GM12878 (cell line): ENCODE measurements at regions not wholly inside any gene's neighbourhood (a gene's known extent, or its start where the extent isn't known, plus 50 kb on each side); places are given as distances from the start of the nearest gene placed in this dataset.

Experiments used
- ATAC-seq: fragments of 200-7000 bp; cut with Tn5 transposase; 3 replicates; pipeline ENCODE4 v1.9.1; 2020; ENCODE audit warnings: mild to moderate bottlenecking, moderate library complexity
- BruUV-seq: library from RNA; stranded (reverse); fragments of 400-500 nt; replicated peaks from 2 replicates; lab custom pipeline; 2021; lab: Mats Ljungman, UMichigan
- CTCF ChIA-PET: fragments of 300-600 bp; sonication (Branson Sonifier 250); formaldehyde crosslinking; extraction: SDS; loops from one replicate; lab custom pipeline; 2021; ENCODE audit warnings: inconsistent platforms; lab: Yijun Ruan, JAX
- POLR2A ChIA-PET: fragments of 350-600 bp; formaldehyde crosslinking; extraction: SDS; loops from one replicate; lab custom pipeline; 2021; ENCODE audit warnings: inconsistent platforms; lab: Charles Lee
- RAD21 ChIA-PET: fragments of 300-600 bp; sonication (Branson Sonifier 250); formaldehyde crosslinking; loops from one replicate; lab custom pipeline; 2023; ENCODE audit warnings: antibody characterized with exemption; ENCODE audit not compliant: unreplicated experiment; lab: Charles Lee
- SMC1A ChIA-PET: fragments of 300-600 bp; sonication (Branson Sonifier 250); formaldehyde crosslinking; loops from one replicate; lab custom pipeline; 2023; ENCODE audit not compliant: unreplicated experiment, uncharacterized antibody; lab: Charles Lee
- DNase-seq: peaks from one replicate; pipeline ENCODE4 v3.0.0-alpha.2; 2011; ENCODE audit warnings: low read depth, low spot score
- FAIRE-seq: peaks from 3 replicates; lab custom pipeline; 2011; peaks lifted over from hg19 to GRCh38; lab: Jason Lieb, UNC
- H2AFZ ChIP-seq: 2 replicates; pipeline ENCODE4 v1.6.0; 2011; ENCODE audit warnings: low read depth, low read length, control low read depth; ENCODE audit not compliant: control insufficient read depth
- H3K27ac ChIP-seq: 2 replicates; pipeline ENCODE4 v1.5.1; 2011; ENCODE audit warnings: control low read depth; ENCODE audit not compliant: control insufficient read depth, insufficient read depth
- H3K27me3 ChIP-seq, 2 experiments: replicated peaks in 1 of 2; 2 replicates each; pipeline versions ENCODE4 v1.6.0 to v1.6.1; 2011; ENCODE audit warnings: low read length in 1 of 2; ENCODE audit not compliant: control insufficient read depth in 2 of 2, insufficient read depth in 2 of 2
- H3K36me3 ChIP-seq, 2 experiments: 2 replicates each; pipeline ENCODE4 v1.5.1; 2011; ENCODE audit warnings: low read length in 1 of 2; ENCODE audit not compliant: control insufficient read depth in 2 of 2, insufficient read depth in 2 of 2
- H3K4me1 ChIP-seq: 2 replicates; pipeline ENCODE4 v1.6.1; 2011; ENCODE audit warnings: mild to moderate bottlenecking, low read length, moderate library complexity, mixed read lengths; ENCODE audit not compliant: control insufficient read depth, insufficient read depth
- H3K4me2 ChIP-seq: 2 replicates; pipeline ENCODE4 v1.6.0; 2011; ENCODE audit warnings: control low read depth; ENCODE audit not compliant: control insufficient read depth, insufficient read depth
- H3K4me3 ChIP-seq: fragments of 200-600 bp; sonication (generic); 2 replicates; pipeline ENCODE4 v1.5.1; 2016
- H3K79me2 ChIP-seq: 2 replicates; pipeline ENCODE4 v1.6.0; 2011; ENCODE audit warnings: low read length; ENCODE audit not compliant: control insufficient read depth, insufficient read depth
- H3K9ac ChIP-seq: 2 replicates; pipeline ENCODE4 v1.8.0; 2011; ENCODE audit warnings: low read length, control low read depth, mixed read lengths; ENCODE audit not compliant: control insufficient read depth, insufficient read depth
- H3K9me3 ChIP-seq: replicated peaks from 3 replicates; pipeline ENCODE4 v1.5.1; 2011; ENCODE audit warnings: mild to moderate bottlenecking, low read length; ENCODE audit not compliant: control insufficient read depth, insufficient read depth
- H4K20me1 ChIP-seq: 2 replicates; pipeline ENCODE4 v1.6.0; 2011; ENCODE audit not compliant: control insufficient read depth, insufficient read depth
- FOS ChIP-seq: IDR thresholded peaks from 3 replicates; pipeline ENCODE4 v1.6.1; 2011; ENCODE audit warnings: borderline replicate concordance; ENCODE audit not compliant: insufficient read length; ENCODE audit errors: extremely low read depth
- HCFC1 ChIP-seq: fragments of 150-350 bp; IDR thresholded peaks from 2 replicates; pipeline ENCODE4 v1.6.1; 2014; ENCODE audit warnings: low read length
- IKZF1 ChIP-seq: fragments of 450-650 bp; conservative IDR thresholded peaks from 2 replicates; pipeline ENCODE4 v1.6.1; 2017; ENCODE audit warnings: antibody characterized with exemption, mild to moderate bottlenecking
- RAD51 ChIP-seq: fragments of 450-650 bp; IDR thresholded peaks from 2 replicates; pipeline ENCODE4 v1.6.1; 2016; ENCODE audit warnings: moderate library complexity, mild to moderate bottlenecking, inconsistent platforms
- RBBP5 ChIP-seq: fragments of 200-600 bp; sonication (generic); conservative IDR thresholded peaks from 2 replicates; pipeline ENCODE4 v1.6.1; 2016
- SPI1 ChIP-seq: IDR thresholded peaks from 2 replicates; pipeline ENCODE4 v1.6.1; 2011; ENCODE audit warnings: low read depth, mild to moderate bottlenecking, low read length, moderate library complexity, borderline replicate concordance; ENCODE audit not compliant: insufficient read depth
- ZNF207 ChIP-seq: fragments of 450-650 bp; IDR thresholded peaks from 2 replicates; pipeline ENCODE4 v1.6.1; 2014; ENCODE audit warnings: antibody characterized with exemption, mild to moderate bottlenecking, borderline replicate concordance
- WGBS: methylation state at CpG from one replicate; pipeline ENCODE4 v1.1.6; 2016; ENCODE audit warnings: low lambda C conversion rate; ENCODE audit not compliant: insufficient replicate concordance, insufficient coverage; ENCODE audit errors: missing lambda C conversion rate; 5-methylcytosine and 5-hydroxymethylcytosine counted together
- in situ Hi-C: fragments of 300-500 bp; cut with MboI; formaldehyde crosslinking; loops from 9 replicates; pipeline ENCODE4 v1.14.3; 2018; ENCODE audit warnings: mixed read lengths
- intact Hi-C: fragments of 100-400 bp; cut with micrococcal nuclease; formaldehyde crosslinking; loops from one replicate; pipeline ENCODE4 v1.14.2; 2022; ENCODE audit not compliant: unreplicated experiment
- TF ChIP-seq, protein P1 (sequence below): fragments of 450-650 bp; IDR thresholded peaks from 2 replicates; pipeline ENCODE4 v1.6.1; 2016; ENCODE audit warnings: mild to moderate bottlenecking
- TF ChIP-seq, protein P2 (sequence below): fragments of 450-650 bp; IDR thresholded peaks from 2 replicates; pipeline ENCODE4 v1.6.1; 2017; ENCODE audit warnings: antibody characterized with exemption, mild to moderate bottlenecking, moderate library complexity
- TF ChIP-seq, protein P3 (sequence below), 3 experiments: IDR thresholded peaks in 2 of 3; conservative IDR thresholded peaks in 1 of 3; 2 replicates each; pipeline ENCODE4 v1.5.1; 2011; ENCODE audit warnings: low read depth in 3 of 3, low read length in 3 of 3, mild to moderate bottlenecking in 3 of 3, control low read depth in 2 of 3, moderate library complexity in 2 of 3, inconsistent platforms in 1 of 3, mixed read lengths in 1 of 3; ENCODE audit not compliant: control insufficient read depth in 2 of 3, insufficient read depth in 1 of 3; ENCODE audit errors: extremely low read depth in 1 of 3

DNA sequence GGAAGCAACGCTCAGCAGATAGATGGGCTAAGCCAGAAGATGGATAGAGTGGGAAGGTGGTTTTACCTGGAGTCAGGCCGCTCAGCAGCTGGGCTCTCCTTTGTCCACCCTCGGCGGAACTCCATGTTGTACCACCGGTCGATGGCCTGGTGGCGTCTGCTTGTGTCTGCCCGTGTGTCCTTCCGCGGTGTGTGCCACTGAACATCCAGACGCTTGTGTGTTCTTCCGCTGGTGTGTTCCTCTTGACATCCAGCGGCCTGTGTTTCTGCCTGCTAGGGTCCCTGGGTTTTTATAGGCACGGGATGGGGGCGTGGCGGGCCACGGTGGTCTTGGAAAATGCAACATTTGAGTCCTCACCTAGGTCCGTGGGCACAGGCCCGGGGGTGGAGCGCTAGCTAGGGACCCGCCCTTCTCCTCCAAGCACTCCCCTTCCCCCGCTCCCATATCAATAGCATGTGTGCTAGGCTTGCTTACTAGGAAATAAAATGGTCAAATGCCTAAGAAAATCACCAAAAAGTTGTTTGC lies 1431.7 kb upstream of the ACVR2A start:
- no peak overlapping the region for H3K27ac ChIP-seq
- no peaks in the 10 kb centered on the region for H4K20me1 ChIP-seq
- in situ Hi-C loops = no loop called here
- no peak for DNase-seq
- ChIA-PET SMC1A (interaction anchor here (2.0 kb wide), 1 partner anchor 10 kb away, joined by 4 read pairs; no protein-coding TSS in a partner anchor), CTCF (interaction anchor here (0.7 kb wide), 1 partner anchor 27 kb away, joined by 3 read pairs; no protein-coding TSS in a partner anchor), POLR2A (interaction anchor here (1.1 kb wide), 1 partner anchor 77 kb away, joined by 3 read pairs; no protein-coding TSS in a partner anchor)
- no peak overlapping the region for H3K4me2 ChIP-seq
- no peaks in the 10 kb centered on the region for H3K27me3 ChIP-seq
- WGBS = 54% methylated on average over 22 of the region's 22 CpGs
- H3K36me3 ChIP-seq = no peaks in the 10 kb centered on the region
- H3K79me2 ChIP-seq = no peaks in the 10 kb centered on the region
- no peaks in the 10 kb centered on the region for H3K4me1 ChIP-seq
- no TSS peak for BruUV-seq
- TF ChIP-seq, protein P1, sequence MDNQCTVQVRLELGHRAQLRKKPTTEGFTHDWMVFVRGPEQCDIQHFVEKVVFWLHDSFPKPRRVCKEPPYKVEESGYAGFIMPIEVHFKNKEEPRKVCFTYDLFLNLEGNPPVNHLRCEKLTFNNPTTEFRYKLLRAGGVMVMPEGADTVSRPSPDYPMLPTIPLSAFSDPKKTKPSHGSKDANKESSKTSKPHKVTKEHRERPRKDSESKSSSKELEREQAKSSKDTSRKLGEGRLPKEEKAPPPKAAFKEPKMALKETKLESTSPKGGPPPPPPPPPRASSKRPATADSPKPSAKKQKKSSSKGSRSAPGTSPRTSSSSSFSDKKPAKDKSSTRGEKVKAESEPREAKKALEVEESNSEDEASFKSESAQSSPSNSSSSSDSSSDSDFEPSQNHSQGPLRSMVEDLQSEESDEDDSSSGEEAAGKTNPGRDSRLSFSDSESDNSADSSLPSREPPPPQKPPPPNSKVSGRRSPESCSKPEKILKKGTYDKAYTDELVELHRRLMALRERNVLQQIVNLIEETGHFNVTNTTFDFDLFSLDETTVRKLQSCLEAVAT = no peak
- no peak for TF ChIP-seq HCFC1
- TF ChIP-seq, all 136 proteins: peak for 0
- H3K4me3 ChIP-seq = no peak overlapping the region
- ATAC-seq (no peak), FAIRE-seq (no peak)
- RAD21 ChIA-PET = no interaction called here
- no peak overlapping the region for H2AFZ ChIP-seq
- H3K9me3 ChIP-seq = no peaks in the 10 kb centered on the region
- intact Hi-C loops = no loop called here
- H3K9ac ChIP-seq = no peak overlapping the region

DNA sequence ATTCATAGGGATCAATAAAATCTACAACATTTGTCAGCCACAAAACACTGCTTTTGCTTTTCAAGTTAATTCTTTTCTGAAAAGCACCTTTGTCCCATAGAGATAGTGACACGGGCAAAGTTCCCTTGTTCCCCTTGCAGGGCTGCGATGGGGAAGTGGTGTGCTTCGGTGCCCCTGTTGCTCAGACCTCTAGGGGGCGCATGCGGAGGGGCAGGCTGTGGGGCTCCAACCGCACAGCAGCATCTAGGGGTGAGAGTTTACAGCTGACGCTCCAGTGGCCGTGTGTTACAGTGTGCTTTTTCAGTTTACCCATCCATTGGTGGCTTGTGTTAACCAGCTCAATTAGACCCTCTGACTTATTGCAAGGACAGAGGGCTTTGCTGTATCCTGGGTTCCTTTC lies 1432.2 kb upstream of the ACVR2A start:
- no TSS peak for BruUV-seq
- CTCF ChIA-PET = interaction anchor here (0.7 kb wide), 1 partner anchor 26 kb away, joined by 3 read pairs; no protein-coding TSS in a partner anchor
- SMC1A ChIA-PET = no interaction called here
- ATAC-seq (peak; percentile 89), DNase-seq (no peak), FAIRE-seq (no peak)
- H3K4me1 ChIP-seq = no peaks in the 10 kb centered on the region
- in situ Hi-C loops (no loop called here), intact Hi-C loops (no loop called here)
- no peak overlapping the region for H3K9ac ChIP-seq
- no peaks in the 10 kb centered on the region for H4K20me1 ChIP-seq
- H3K4me3 ChIP-seq = no peak overlapping the region
- no peak overlapping the region for H3K27ac ChIP-seq
- no peaks in the 10 kb centered on the region for H3K36me3 ChIP-seq
- no peak overlapping the region for H2AFZ ChIP-seq
- no peaks in the 10 kb centered on the region for H3K79me2 ChIP-seq
- H3K4me2 ChIP-seq = no peak overlapping the region
- no peaks in the 10 kb centered on the region for H3K27me3 ChIP-seq
- RAD21 ChIA-PET = no interaction called here
- no peaks in the 10 kb centered on the region for H3K9me3 ChIP-seq
- POLR2A ChIA-PET = no interaction called here
- 62% methylated on average over 8 of the region's 8 CpGs for WGBS
- TF ChIP-seq RAD51 (no peak), RBBP5 (no peak), SPI1 (peak; percentile 9; the same call in 1 of the 2 replicates), ZNF207 (no peak), FOS (no peak), IKZF1 (no peak)
- TF ChIP-seq, protein P2, sequence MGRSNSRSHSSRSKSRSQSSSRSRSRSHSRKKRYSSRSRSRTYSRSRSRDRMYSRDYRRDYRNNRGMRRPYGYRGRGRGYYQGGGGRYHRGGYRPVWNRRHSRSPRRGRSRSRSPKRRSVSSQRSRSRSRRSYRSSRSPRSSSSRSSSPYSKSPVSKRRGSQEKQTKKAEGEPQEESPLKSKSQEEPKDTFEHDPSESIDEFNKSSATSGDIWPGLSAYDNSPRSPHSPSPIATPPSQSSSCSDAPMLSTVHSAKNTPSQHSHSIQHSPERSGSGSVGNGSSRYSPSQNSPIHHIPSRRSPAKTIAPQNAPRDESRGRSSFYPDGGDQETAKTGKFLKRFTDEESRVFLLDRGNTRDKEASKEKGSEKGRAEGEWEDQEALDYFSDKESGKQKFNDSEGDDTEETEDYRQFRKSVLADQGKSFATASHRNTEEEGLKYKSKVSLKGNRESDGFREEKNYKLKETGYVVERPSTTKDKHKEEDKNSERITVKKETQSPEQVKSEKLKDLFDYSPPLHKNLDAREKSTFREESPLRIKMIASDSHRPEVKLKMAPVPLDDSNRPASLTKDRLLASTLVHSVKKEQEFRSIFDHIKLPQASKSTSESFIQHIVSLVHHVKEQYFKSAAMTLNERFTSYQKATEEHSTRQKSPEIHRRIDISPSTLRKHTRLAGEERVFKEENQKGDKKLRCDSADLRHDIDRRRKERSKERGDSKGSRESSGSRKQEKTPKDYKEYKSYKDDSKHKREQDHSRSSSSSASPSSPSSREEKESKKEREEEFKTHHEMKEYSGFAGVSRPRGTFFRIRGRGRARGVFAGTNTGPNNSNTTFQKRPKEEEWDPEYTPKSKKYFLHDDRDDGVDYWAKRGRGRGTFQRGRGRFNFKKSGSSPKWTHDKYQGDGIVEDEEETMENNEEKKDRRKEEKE = no peak
- TF ChIP-seq, protein P3, sequence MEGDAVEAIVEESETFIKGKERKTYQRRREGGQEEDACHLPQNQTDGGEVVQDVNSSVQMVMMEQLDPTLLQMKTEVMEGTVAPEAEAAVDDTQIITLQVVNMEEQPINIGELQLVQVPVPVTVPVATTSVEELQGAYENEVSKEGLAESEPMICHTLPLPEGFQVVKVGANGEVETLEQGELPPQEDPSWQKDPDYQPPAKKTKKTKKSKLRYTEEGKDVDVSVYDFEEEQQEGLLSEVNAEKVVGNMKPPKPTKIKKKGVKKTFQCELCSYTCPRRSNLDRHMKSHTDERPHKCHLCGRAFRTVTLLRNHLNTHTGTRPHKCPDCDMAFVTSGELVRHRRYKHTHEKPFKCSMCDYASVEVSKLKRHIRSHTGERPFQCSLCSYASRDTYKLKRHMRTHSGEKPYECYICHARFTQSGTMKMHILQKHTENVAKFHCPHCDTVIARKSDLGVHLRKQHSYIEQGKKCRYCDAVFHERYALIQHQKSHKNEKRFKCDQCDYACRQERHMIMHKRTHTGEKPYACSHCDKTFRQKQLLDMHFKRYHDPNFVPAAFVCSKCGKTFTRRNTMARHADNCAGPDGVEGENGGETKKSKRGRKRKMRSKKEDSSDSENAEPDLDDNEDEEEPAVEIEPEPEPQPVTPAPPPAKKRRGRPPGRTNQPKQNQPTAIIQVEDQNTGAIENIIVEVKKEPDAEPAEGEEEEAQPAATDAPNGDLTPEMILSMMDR (IDR thresholded peaks at IDR 0.05 in 2 of 3, conservative IDR thresholded peaks at IDR 0.05 in 1 of 3; ENCODE audit: control insufficient read depth in 2 of 3, extremely low read depth in 1 of 3, insufficient read depth in 1 of 3, low read depth in 3 of 3, low read length in 3 of 3) = peak; percentile 18 to 50 (median 27); a peak in 5 of 6 replicates
